AG10803 (cell line): ENCODE measurements at regions not wholly inside any gene's neighbourhood (a gene's known extent, or its start where the extent isn't known, plus 50 kb on each side); places are given as distances from the start of the nearest gene placed in this dataset.

Experiments used
- DNase-seq: peaks from one replicate; pipeline ENCODE4 v3.0.0; 2010; ENCODE audit warnings: low read depth
- H3K4me3 ChIP-seq: 2 replicates; pipeline ENCODE4 v1.5.1; 2011; ENCODE audit warnings: mild to moderate bottlenecking, low read length, control low read depth
- TF ChIP-seq, protein P1 (sequence below): conservative IDR thresholded peaks from 2 replicates; pipeline ENCODE4 v1.5.1; 2011; ENCODE audit warnings: mild to moderate bottlenecking, low read length, control low read depth, inconsistent platforms

DNA sequence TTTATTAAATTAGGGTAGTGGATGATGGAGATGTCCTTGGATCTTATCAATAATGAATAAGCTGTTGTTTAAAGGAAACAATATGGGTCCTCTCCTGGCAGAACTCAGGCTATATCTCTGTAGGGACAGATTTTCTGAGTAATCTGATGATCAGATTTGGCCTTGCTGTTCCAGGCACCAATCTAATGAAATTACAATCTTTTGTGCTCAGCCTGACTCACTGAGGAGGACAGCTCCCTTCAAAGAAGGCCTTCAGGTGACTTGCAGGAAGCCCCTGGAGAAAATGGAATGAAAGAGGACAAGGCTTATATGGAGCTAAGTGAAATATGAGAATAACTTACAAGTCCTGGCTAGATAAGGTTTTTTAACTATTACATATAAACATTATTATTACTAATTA lies 486.4 kb upstream of the SORCS1 start:
- DNase-seq, result no peak
- TF ChIP-seq, protein P1, sequence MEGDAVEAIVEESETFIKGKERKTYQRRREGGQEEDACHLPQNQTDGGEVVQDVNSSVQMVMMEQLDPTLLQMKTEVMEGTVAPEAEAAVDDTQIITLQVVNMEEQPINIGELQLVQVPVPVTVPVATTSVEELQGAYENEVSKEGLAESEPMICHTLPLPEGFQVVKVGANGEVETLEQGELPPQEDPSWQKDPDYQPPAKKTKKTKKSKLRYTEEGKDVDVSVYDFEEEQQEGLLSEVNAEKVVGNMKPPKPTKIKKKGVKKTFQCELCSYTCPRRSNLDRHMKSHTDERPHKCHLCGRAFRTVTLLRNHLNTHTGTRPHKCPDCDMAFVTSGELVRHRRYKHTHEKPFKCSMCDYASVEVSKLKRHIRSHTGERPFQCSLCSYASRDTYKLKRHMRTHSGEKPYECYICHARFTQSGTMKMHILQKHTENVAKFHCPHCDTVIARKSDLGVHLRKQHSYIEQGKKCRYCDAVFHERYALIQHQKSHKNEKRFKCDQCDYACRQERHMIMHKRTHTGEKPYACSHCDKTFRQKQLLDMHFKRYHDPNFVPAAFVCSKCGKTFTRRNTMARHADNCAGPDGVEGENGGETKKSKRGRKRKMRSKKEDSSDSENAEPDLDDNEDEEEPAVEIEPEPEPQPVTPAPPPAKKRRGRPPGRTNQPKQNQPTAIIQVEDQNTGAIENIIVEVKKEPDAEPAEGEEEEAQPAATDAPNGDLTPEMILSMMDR, result no peak
- H3K4me3 ChIP-seq, result no peak overlapping the region

DNA sequence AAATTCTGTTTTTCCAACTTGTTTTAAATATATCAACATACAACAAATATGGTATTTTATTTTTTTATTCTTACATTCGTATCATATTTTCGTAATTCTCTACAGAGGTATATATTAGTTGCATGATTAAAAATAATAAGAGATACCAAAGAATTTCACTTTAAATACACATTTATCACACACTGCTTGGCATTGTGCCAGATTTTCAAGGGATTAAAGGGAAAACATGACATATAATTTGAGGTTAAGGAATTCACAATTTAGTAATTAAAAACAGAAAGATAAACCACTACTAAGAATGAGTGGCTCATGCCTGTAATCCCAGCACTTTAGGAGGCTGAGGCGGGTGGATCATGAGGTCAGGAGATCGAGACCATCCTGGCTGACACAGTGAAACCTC lies 484.7 kb upstream of the SORCS1 start:
- TF ChIP-seq, protein P1, result no peak
- no peak for DNase-seq
- H3K4me3 ChIP-seq, result no peak overlapping the region

DNA sequence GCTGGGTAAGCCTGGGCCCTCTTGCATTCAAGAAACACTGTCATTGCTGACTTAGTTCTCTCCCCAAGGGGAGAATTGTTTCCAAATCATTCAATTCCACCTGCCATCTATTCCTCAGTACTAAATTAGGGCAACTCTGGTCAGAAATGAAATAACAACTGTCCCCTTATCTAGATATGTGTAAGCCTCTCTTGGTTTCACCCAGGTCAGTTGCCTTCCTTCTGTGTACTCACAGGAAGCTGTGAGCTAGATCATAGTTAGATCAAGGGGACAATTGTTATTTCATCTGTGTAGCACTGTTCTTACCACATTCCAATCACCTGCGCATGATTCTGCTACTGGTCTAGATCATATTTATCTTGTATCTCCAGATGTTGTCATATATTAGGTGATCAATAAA lies 483.0 kb upstream of the SORCS1 start:
- DNase-seq, result no peak
- TF ChIP-seq, protein P1, result no peak
- no peak overlapping the region for H3K4me3 ChIP-seq

DNA sequence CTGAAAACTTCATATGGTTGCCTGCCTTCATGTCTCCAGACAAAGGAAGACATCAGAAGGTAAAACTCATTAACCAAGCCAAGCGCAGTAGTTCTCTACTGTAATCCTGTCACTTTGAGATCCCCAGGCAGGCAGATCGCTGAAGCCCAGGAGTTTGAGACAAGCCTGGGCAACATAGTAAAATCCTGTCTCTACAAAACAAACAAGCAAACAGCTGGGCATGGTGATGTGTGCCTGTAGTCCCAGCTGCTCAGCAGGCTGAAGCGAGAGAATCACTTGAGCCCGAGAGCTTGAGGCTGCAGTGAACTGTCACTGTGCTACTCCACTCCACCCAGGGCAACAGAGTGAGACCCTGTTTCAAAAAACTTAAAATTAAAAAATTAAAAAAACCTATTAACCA lies 467.4 kb upstream of the SORCS1 start:
- TF ChIP-seq, protein P1, result no peak
- no peak for DNase-seq
- no peak overlapping the region for H3K4me3 ChIP-seq

DNA sequence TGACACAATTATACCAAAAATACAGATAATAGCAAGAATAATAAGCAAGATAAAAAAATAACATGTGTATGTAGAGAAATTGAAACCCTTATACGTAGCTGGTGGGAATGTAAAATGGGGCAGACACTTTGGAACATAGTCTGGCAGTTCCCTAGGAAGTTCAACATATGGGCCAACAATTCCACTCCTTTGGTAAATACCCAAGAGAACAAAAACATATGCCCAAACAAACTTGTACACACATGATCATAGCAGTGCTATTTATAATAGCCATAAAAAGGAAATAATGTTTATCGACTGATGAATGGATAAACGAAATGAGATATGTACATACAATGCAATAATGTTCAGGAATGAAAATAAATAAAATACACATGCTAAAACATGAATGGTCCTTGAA lies 462.4 kb upstream of the SORCS1 start:
- H3K4me3 ChIP-seq, result no peak overlapping the region
- DNase-seq, result no peak
- TF ChIP-seq, protein P1, result no peak

DNA sequence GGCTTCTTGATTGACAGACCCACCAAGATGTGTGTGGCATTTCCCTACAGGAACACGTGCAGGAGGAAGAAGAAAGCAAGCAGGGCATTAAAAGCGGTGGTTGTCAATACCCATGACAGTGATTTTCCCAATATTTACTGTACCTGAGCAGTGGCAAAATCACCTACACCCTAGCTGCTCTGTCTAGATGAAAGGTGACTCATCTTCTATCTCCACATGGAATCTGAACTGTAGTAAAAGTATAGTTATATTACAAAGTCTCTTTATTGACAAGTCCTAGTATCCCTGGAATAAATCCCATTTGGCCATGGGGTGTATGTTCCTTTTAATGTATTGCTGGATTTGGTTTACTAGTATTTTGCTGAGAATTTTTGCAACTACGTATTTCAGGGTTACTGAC lies 458.8 kb upstream of the SORCS1 start:
- DNase-seq, result no peak
- TF ChIP-seq, protein P1, result no peak
- H3K4me3 ChIP-seq, result no peak overlapping the region

DNA sequence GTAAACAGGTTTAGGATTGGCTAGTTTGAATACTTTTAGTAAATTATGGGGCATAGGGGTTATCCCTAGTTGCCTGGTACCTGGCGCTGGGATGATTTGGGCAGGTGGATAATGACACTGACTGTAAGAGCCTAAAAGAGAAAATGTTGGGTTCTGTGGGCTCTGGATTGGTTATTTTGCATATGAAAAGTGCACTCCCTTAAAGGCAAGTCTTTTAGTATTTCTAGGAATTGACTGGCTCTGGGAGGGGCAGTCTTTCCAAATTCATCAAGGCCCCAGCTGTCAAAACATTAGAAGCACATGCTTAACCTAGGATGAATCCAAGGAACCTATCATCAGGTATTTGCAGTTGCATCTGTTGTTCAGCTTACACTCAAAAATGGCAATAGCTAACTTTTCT lies 454.6 kb upstream of the SORCS1 start:
- DNase-seq, result no peak
- TF ChIP-seq, protein P1, result no peak
- H3K4me3 ChIP-seq, result no peak overlapping the region
